GM19328 (cell line): ENCODE measurements at regions not wholly inside any gene's neighbourhood (a gene's known extent, or its start where the extent isn't known, plus 50 kb on each side); places are given as distances from the start of the nearest gene placed in this dataset.

Experiments
- ATAC-seq: cut with Tn5 transposase; IDR thresholded peaks from one replicate; pipeline ENCODE4 v1.9.1; 2021; ENCODE audit warnings: mild to moderate bottlenecking, moderate library complexity; ENCODE audit not compliant: unreplicated experiment

DNA sequence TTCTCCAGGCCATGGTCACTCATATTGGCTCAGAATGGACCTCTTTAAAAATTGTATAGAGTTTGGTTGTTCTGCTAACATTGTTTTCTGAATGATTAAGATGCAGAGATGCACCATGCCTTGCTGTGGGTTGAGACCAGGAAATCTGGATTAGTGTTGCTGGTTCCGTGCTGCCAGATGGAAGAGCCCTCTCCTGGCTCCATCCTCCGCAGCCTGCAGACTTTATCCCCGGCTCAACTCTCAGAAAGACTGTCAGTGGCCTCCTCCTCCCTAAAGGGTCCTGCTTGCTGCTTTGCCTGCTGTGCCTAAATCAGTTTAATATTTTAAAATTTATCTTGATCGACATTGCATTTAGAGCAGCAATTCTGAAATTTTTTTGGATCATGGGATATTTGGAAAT is 196.7 kb downstream of the TENT4A start:
- no peak for ATAC-seq

DNA sequence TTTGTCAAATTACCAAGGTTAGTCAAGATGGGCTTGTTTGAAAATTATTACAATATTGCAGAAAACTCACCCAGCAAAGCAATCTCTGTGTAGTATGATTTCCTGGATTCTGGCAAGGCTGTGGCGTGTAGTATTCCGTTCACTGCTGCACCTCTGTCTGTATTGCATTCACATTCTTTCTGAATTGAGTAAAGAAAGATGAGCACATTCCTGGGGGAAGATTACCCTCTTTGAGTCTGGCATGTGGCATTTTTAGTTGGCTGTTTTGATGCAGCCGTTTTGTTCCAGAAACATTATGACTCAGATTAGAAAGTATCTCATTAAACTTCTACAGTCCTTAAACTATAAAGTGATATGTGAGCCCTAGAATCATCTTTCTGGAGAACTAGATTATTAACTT is 197.7 kb downstream of the TENT4A start:
- ATAC-seq, result no peak

DNA sequence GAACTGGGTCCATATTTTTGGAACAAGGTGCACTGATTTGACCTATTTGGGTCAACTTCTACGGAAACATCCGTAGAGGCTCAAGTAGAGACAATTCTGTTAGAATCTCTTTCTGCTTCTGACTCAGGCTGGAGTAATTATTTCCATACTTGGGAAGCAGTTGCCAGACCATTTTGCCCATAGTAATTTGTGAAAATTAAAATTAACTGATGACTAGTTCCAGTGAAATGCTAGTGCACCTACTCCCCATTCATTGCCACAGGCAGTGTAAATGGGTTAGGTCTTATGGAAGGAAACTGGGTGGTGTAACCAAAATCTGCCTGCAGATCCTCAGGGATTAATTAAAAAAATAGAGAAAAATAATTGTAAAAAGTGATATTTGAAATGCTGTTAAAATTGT is 201.1 kb downstream of the TENT4A start:
- no peak for ATAC-seq

DNA sequence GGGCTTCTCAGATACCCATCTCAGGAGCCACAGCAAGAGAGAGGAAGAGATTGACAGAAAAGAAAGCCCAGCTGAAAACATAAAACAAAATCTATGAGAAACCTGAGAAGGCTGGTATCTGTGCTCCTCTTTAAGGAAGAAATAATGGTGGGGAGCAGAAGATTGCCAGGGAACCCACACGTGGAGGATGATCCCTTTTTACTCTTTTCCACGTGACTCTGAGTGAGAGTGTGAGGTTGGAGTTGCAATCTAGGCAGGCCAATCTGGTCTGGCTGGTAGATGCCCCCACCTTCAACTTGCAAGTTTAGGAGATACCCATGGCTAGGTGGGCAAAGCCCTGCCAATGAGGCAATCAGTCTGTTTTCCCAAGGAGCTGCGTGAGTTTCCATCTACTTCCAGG is 202.3 kb downstream of the TENT4A start:
- no peak for ATAC-seq

DNA sequence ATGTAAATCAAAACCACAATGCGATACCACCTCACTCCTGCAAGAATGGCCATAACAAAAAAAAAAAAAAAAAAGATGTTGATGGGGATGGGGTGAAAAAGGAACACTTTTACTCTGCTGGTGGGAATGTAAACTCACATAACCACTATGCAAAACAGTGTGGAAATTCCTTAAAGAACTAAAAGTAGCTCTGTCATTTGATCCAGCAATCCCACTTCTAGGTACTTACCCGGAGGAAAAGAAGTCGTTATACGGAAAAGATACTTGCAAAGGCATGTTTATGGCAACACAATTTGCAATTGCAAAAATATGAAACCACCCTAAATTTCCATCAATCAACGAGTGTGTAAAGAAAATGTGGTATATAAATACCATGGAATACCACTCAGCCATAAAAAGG is 205.0 kb downstream of the TENT4A start:
- ATAC-seq, result no peak

DNA sequence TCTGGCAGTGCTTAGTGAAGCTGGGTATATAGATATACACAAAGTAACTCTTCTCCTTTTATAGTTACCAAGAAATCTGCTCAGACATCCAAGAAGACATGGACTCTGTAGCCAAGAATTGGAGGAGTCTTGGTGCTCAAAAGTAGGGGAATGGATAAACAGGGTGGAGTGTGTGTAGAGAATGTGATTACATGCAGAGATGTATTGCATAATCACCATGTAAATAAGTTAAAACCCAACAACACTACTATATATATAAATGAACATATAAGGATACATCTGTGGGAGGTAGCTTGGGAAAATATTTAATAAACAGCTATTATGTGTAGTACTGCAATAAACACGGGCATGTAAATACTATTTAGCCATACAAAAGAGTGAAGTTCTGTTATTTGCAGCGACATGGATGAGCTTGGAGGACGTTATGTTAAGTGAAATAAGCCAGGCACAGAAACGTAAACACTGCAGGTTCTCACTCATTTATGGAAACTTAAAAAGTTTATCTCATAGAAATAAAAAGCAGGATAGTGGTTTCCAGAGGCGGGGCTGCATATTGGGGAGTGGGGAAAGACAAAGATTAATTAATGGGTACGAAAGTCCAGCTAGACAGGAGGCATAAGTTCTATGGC is 207.5 kb downstream of the TENT4A start:
- ATAC-seq, result no peak

DNA sequence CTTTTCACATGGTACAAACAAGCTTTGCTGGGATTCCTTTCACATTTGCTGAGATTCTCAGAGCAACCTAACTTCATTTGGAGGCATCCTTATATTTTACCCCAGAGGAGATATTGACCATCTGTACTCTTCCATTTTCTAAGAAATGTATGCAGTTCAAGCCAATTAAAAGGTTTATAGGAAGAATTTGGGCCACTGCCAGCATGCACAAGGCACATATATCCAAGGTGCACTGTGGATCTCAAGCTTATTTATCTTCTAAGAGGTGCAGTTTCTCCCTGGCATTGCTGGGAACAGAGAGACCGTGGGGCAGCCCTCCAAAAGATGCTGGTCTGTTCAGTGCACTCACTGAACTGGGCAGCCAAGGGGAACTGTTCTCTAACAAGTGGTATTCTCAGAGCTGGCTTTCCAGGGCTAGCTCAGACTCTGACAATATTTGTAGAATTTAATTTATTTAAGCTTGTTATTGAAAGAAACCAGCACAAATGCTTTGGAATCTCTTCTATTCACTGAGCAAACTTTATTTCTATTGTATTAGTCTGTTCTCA is 213.3 kb downstream of the TENT4A start:
- no peak for ATAC-seq

DNA sequence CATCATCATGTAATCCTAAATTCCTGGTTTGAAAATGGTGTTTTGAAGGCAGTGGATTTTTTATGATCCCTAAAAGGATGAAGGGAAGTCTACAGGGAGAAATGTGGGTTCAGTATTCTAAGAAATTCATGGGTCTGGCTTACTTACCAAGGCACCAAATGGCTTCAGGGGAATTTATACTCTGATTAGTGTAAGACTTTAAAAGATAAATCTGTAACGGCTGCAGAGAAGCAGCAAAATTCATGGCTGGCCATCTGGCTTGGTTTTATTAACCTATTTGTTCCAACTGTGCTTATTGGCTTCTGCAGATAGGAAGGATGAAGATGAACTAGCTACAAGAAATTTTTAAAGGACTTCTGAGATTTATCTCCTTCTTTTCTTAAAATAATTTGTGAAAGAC is 222.8 kb downstream of the TENT4A start:
- ATAC-seq, result no peak

DNA sequence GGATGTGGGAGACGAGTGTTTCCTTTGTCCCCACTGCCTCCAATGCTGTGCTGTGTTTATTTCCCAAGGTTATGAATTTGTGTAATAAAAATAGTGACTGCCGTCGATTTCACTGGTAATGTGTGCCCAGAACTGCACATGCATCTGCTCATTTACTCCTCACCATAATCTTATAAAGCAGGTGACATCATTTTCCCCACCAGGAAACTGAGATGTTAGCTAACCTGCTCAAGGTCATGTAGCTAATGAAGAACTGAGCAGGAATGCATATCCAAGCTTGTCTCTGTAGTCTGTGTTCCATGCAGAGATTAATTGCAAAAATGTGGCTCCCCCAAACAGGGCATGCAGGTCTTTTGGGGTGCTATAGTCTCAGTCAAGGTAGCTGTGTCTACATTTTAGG is 224.4 kb downstream of the TENT4A start:
- ATAC-seq, result no peak

DNA sequence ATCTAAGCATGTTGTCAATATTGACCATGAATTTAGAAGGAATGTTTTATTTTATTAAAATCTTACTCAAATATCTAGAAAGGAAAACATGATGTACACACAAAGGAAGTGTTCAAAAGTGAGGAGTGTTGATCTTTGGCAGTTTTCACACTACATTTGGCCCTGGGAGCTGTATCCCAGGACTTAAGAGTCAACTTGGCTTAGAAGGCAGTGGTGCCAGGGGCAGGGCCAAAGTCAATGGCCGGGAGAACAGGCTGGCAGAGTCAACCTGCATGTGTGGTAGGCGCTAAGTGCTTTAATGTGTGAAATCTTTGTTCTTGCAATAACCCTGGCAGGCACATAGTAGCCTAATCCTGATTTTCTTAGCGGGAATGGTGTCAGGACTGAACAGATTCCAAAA is 228.4 kb downstream of the TENT4A start:
- ATAC-seq, result no peak

DNA sequence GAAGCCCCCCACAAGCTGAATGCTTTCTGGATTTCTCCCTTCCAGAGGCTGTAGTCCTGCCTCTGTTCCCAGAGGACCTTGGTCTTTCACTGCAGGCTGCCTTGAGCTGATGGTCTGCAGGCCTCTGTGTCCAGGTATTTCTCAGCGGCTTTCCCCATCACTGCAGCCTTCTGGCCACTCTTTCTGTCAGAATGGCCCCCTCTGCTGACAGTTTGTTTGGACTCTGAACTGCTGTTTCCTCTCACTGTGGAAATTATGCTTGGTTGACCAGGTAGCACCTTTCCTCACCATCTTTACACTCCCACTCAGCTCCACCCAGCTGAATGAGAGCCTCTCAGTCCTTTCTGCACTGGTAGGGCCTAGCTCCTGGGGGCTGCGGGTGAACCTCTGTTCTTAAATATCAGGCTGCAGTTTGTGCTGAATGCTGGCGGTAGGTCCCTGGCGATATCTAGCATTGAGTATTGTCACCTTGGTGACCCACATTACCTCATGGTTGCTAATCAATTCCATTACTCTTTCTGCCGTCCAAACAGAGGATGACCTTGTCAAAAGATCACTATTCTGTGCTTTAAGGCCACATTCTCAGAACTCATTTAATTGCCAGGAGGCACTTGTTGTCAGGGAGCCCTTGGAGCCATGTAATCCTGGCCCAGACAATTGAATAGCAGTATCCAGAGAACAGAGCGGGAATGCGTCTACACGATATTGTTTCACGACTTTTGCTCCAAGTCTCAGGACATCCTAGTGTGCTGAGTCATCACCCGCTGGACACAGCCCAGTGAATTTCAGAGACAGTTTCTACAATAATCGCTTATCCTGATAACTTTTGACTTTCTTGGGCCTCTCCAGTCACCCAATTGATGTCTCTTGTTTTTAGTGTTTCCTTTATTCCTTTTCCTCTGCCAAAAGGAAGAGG is 230.2 kb downstream of the TENT4A start:
- ATAC-seq, result no peak

DNA sequence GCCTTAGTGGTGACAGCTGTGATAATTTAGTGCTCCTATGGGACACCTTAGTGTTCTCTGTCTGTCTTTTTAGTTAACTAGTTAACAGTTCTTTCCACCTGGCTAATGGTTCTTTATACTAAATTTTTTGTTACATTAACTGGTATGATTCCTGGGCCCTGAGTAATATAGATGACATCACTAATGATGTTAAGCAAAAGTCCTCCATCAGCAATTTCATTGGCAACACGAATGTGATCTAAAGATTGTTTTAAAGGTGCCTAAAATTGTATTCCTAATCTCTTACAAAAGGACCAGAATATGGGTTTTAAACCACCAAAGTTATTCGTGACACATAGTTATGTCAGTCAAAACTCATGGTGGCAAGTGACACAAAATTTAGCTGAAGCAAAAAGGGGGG is 235.3 kb downstream of the TENT4A start:
- no peak for ATAC-seq

DNA sequence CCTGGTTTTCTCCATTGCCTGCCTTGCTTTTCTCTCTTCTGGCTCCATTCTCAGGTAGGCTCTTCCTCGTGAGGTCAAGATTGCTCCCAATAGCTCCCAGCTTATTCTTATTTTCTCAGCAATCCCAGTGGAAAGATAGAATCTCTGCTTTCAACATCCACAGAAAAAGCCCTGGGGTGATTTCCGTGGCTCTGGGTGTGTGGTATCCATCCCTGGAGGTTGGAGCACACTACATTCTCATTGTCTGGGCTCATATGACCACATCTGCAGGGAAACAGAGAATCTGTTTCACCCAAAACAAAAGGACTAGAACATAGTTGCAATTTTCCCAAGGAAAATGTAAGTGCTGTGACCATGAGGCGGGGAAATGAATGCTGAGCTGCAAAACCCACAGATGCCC is 236.0 kb downstream of the TENT4A start:
- ATAC-seq, result no peak

DNA sequence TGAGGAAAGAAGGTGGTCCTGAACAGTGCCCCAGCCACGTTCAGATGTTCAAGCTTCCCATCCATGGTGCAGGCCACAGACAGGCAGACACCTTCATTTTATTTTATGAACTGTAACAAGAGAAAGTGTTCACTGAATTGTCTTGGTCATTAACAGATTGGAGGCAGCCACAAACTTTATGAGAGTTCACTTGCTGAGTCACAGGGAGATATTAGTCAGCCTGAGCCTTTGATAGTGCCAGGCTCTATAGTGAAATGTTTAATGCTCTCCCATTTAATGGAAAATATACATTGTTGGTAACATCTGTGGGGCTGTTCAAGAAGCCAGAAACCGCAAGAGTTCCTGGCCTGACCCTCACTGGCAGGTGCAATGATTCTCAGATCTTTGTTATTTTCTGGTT is 237.0 kb downstream of the TENT4A start:
- ATAC-seq, result no peak

DNA sequence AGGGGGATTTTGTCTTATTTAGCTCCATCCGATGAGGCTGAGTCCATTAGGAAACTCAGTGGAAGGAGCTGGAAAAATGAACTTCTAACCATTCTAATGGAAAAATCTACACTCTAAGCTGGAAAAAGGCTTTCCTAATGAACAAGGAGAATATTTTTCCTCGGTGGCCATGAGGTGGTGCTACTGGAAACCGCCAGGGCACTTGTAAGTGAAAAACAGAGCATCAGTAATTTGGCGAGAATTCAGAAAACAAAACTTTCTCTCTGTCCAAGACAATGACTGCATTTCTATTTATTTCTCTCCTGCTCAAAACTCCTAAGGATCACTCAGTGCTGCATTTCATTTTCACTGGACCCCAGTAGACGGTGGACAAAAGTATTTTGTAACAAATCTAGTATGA is 237.6 kb downstream of the TENT4A start:
- no peak for ATAC-seq

DNA sequence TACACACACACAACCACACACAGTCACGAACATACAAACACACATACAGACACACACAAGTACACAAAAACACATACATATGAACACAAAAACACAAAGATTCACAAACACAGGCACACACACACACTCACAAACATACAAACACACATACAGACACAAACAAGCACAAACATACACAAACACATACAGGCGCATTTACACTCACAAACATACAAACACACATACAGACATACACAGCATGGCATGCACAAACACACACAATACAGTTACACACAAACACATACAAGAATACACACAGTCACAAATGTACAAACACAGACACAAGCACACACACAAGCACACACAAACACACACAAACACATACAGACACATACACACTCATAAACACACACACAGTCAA is 247.9 kb downstream of the TENT4A start:
- no peak for ATAC-seq

DNA sequence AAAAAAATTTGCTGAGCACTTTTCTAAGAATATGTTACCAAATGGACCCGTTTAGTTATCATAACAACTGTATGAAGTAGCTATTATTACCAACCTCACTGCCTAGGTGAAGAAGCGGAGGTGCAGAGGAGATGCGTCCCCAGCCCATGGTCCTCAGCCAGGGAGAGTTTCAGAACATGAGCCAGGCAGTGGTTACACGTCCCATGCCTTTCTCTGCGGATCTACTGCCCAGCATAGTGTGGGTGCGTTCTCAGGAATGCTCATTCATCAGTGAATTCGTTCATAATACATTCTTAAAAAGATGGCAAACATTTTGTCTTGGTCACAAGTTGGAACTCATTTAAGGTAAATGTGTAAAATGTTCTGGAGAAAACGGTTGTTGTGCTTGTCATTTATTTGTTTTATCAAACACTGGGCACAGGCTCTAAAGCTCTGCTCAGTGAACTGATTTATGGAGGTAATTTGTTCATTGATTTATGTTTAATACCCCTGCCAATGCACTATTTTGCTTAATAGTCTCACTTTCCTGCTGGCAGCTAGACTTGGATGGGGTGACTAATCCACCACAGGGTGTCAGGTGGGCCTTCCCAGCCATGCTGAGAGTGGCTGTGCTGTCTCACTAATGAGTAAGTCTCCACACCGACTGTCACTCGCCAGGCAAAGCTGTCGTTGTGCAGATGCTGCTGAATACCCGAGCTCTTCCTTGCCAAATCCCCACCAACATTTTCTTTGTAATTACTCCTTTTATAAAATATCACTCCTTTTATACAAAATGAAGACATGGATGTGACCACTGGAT is 248.8 kb downstream of the TENT4A start:
- no peak for ATAC-seq

DNA sequence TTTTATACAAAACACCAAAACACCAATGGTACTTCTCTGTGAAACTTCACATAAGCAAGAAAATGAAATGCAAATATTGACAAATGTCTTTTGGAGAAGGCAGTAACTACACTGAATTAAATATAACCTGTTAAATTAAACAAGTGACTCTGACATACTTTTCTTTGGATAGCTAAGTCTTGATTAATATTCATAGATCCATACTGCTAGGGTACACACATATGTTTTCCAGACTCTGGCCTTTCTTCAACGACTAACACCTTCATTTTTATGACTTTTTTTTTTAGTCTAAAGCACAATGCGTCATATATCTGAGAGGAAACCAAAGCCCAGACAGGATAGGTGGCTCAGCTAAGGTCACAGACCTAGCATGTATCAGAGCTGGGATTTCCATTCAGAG is 263.7 kb downstream of the TENT4A start:
- ATAC-seq, result no peak

DNA sequence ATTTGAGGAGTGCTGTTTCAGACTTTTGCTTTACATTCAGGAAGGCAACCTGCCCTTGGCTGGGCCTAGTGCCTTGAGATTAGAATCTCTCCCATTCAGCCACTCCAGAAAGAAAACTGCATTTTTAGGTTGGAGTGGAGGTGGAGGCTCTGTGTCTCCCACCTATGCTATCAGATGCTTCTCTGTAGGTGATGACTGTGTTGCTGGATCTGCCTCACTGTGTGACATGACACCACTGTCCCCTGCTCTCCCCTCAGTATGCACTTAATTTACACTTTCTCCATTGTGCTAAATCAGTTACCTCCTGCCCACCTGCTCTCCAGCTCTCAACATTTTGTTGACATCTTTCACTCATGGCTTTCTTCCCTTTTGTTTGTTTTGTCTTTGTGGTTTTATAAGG is 265.8 kb downstream of the TENT4A start:
- no peak for ATAC-seq

DNA sequence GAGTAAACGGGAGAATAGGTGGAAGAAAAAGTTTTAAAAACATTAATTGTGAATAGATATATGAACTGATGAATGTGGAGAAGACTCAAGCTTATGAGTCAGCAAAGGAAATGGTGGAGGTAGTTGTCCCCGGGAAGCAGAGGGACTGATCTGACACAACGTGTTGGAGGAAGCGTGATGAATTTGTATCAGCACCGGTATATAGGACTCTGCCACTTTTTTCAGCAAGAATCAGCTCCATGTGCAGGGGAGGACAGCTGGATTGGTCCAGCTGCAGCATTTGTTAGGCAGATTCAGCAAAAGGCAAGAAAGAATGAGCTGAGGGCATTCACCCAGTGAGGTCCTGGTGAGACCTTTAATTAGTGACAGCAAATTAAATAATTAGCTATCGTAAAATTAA is 276.0 kb downstream of the TENT4A start:
- no peak for ATAC-seq

DNA sequence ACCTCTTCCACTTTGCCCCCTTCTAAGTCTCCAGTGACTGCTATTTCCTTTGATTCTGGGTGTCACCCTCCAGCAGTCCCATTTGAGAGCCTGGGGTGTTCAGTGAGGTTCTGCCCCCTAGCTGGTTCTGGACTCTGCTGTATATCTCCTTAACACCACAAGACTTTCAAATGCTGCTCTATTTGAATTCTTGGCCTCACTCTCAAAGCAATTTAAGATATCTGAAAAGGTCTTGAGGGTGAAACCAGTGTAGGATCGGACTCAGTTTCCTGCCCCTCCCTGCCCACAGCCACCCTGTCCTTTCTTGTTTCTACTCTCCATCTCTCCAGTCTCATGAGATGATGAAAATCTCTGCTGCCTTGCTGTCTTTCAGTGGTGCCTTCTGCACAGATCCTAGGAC is 280.9 kb downstream of the TENT4A start:
- ATAC-seq, result no peak

DNA sequence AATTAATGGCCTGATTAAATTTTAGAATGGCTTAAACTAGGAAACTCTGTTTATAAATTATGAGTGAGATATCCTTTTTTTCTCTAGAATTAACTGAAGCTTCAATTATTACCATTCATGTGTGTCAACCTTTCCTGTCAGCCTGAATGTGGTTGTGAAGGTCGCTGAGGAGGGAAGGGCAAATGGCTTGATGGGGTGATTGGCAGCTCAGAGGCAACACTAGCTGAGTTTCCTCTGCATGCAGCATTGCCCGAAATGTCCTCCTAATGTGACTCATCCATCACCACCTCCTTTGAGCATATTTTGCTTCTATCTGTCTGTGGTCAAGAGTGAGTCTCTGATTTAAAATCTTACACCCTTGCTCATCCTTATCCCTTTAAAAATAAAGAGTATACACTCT is 281.9 kb downstream of the TENT4A start:
- no peak for ATAC-seq
